ENCODE measurements at regions not wholly inside any gene's neighbourhood (a gene's known extent, or its start where the extent isn't known, plus 50 kb on each side); places are given as distances from the start of the nearest gene placed in this dataset.

GRCh38 chr2:157107877-157108276 lies 149.6 kb upstream of the GALNT5 start:
- no peaks in the 10 kb centered on the region for H3K79me2 ChIP-seq (ENCODE audit: insufficient read depth, low read length)
- H3K27ac ChIP-seq (ENCODE audit: low read depth, low read length, poor library complexity, severe bottlenecking), result no peak overlapping the region
- no peak overlapping the region for H3K9ac ChIP-seq (ENCODE audit: low read length)
- no peaks in the 10 kb centered on the region for H3K4me1 ChIP-seq (ENCODE audit: insufficient read depth, low read length, severe bottlenecking)
- no peak overlapping the region for H2AFZ ChIP-seq (ENCODE audit: low read length)
- H3K36me3 ChIP-seq (ENCODE audit: insufficient read depth, low read length), result no peaks in the 10 kb centered on the region
- no peak overlapping the region for H3K4me2 ChIP-seq (ENCODE audit: low read length)
- H3K4me3 ChIP-seq (ENCODE audit: low read depth, low read length, poor library complexity, severe bottlenecking), result no peak overlapping the region
- no peaks in the 10 kb centered on the region for H3K9me3 ChIP-seq (ENCODE audit: low read length)
- H4K20me1 ChIP-seq (ENCODE audit: insufficient read depth, low read length), result no peaks in the 10 kb centered on the region
- no peaks in the 10 kb centered on the region for H3K9me2 ChIP-seq (ENCODE audit: low read depth, low read length)
- TF ChIP-seq EZH2 (IDR thresholded peaks at IDR 0.05; ENCODE audit: borderline replicate concordance, low read length) (no peak), CTCF (IDR thresholded peaks at IDR 0.05; ENCODE audit: low read length) (no peak)
- no peaks in the 10 kb centered on the region for H3K27me3 ChIP-seq (ENCODE audit: insufficient read depth, low read length)
- H3F3A ChIP-seq (ENCODE audit: insufficient read depth, low read length), result no peaks in the 10 kb centered on the region

DNA sequence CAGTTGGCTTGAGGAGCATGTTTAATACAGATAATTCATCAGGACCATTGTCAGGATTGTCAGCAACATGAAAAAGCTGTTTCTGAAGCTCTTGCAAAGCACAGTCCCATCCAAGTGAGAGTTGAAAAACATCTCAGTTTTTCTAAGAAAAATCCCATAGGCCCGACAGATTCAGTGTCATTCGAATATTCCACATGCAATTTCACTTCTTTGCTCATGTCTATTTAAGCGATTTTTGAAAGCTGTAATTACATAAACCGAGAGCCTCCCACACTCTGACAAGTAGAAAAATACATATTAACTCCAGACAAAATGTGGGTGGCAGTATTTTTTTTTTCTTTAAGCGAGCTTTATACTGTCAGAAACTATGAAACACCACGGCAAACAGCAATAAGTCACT lies 134.7 kb upstream of the GALNT5 start:
- Histone ChIP-seq H3K79me2 (ENCODE audit: insufficient read depth, low read length) (no peaks in the 10 kb centered on the region), H3K4me2 (ENCODE audit: low read length) (no peak overlapping the region), H2AFZ (ENCODE audit: low read length) (no peak overlapping the region), H3K4me3 (ENCODE audit: low read depth, low read length, poor library complexity, severe bottlenecking) (no peak overlapping the region), H4K20me1 (ENCODE audit: insufficient read depth, low read length) (no peaks in the 10 kb centered on the region), H3K36me3 (ENCODE audit: insufficient read depth, low read length) (no peaks in the 10 kb centered on the region), H3K9me3 (ENCODE audit: low read length) (no peaks in the 10 kb centered on the region), H3K27me3 (ENCODE audit: insufficient read depth, low read length) (no peaks in the 10 kb centered on the region), H3K9me2 (ENCODE audit: low read depth, low read length) (no peaks in the 10 kb centered on the region), H3K4me1 (ENCODE audit: insufficient read depth, low read length, severe bottlenecking) (no peaks in the 10 kb centered on the region), H3F3A (ENCODE audit: insufficient read depth, low read length) (no peaks in the 10 kb centered on the region), H3K9ac (ENCODE audit: low read length) (no peak overlapping the region), H3K27ac (ENCODE audit: low read depth, low read length, poor library complexity, severe bottlenecking) (no peak overlapping the region)
- no peak for TF ChIP-seq CTCF (IDR thresholded peaks at IDR 0.05; ENCODE audit: low read length)
- TF ChIP-seq EZH2 (IDR thresholded peaks at IDR 0.05; ENCODE audit: borderline replicate concordance, low read length), result no peak

GRCh38 chr2:157124731-157125130 lies 132.8 kb upstream of the GALNT5 start:
- H3K9ac ChIP-seq (ENCODE audit: low read length), result no peak overlapping the region
- no peaks in the 10 kb centered on the region for H3K9me2 ChIP-seq (ENCODE audit: low read depth, low read length)
- H3K36me3 ChIP-seq (ENCODE audit: insufficient read depth, low read length), result no peaks in the 10 kb centered on the region
- no peak overlapping the region for H2AFZ ChIP-seq (ENCODE audit: low read length)
- H3K27me3 ChIP-seq (ENCODE audit: insufficient read depth, low read length), result no peaks in the 10 kb centered on the region
- H3K79me2 ChIP-seq (ENCODE audit: insufficient read depth, low read length), result no peaks in the 10 kb centered on the region
- no peak overlapping the region for H3K4me2 ChIP-seq (ENCODE audit: low read length)
- no peaks in the 10 kb centered on the region for H3K9me3 ChIP-seq (ENCODE audit: low read length)
- H3F3A ChIP-seq (ENCODE audit: insufficient read depth, low read length), result no peaks in the 10 kb centered on the region
- no peak for TF ChIP-seq EZH2 (IDR thresholded peaks at IDR 0.05; ENCODE audit: borderline replicate concordance, low read length)
- TF ChIP-seq CTCF (IDR thresholded peaks at IDR 0.05; ENCODE audit: low read length), result no peak
- no peaks in the 10 kb centered on the region for H3K4me1 ChIP-seq (ENCODE audit: insufficient read depth, low read length, severe bottlenecking)
- H3K4me3 ChIP-seq (ENCODE audit: low read depth, low read length, poor library complexity, severe bottlenecking), result no peak overlapping the region
- H4K20me1 ChIP-seq (ENCODE audit: insufficient read depth, low read length), result no peaks in the 10 kb centered on the region
- no peak overlapping the region for H3K27ac ChIP-seq (ENCODE audit: low read depth, low read length, poor library complexity, severe bottlenecking)

Data from OCI-LY1 (cell line).